Body of pancreas (tissue), 4 donors: ENCODE measurements at regions not wholly inside any gene's neighbourhood (a gene's known extent, or its start where the extent isn't known, plus 50 kb on each side); places are given as distances from the start of the nearest gene placed in this dataset.

Experiments
- CTCF ChIP-seq, 7 experiments: fragments of 450-650 bp in 4 of 7; fragments of 200-600 bp in 3 of 7; sonication (generic) in 3 of 7; IDR thresholded peaks; one replicate each; pipeline ENCODE4 v1.5.1; 2016 to 2019; ENCODE audit warnings: antibody characterized with exemption in 7 of 7
- POLR2A ChIP-seq, 3 donors: fragments of 450-650 bp; IDR thresholded peaks; one replicate each; pipeline ENCODE4 v1.6.1; 2016; ENCODE audit warnings: antibody characterized with exemption in 3 of 3, mild to moderate bottlenecking in 2 of 3

GRCh38 chr7:31398815-31399214 lies 58.3 kb upstream of the NEUROD6 start:
- no peak for TF ChIP-seq CTCF (IDR thresholded peaks at IDR 0.05)
- TF ChIP-seq POLR2A (IDR thresholded peaks at IDR 0.05): no peak
